Dedifferentiated amniotic fluid mesenchymal stem cell (primary cell): ENCODE measurements at regions not wholly inside any gene's neighbourhood (a gene's known extent, or its start where the extent isn't known, plus 50 kb on each side); places are given as distances from the start of the nearest gene placed in this dataset.

Source experiments
- DNase-seq: peaks from one replicate; pipeline ENCODE4 v3.0.0-alpha.2; 2016; ENCODE audit errors: extremely low spot score

DNA sequence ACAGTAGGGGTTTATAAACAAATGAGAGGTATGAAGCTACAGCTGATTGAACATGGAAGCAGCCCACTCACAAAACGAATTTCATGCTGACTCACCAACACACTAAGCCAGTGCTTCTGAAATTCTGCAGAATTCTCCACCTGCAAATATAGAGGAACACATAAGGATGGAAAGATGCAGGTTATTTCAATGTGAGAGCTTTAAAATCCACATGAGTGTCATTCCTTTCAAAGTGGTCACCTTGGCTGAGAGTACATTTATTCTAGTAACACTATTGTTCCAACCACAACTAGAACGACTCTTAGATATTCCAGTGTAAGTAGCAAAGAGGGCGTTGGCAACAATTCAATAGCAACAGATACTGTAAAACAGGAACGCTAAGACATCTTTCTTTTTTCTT, 189.9 kb upstream of the TSC22D2 start:
- DNase-seq, result no peak

- no peak for DNase-seq
Observed at GRCh38 chr3:150217691-150218090, 190.4 kb upstream of the TSC22D2 start.

GRCh38 chr3:150216866-150217600, 191.1 kb upstream of the TSC22D2 start:
- DNase-seq, result no peak

- DNase-seq, result peak; percentile 69
Observed at GRCh38 chr3:150216041-150216811, 191.9 kb upstream of the TSC22D2 start.

DNA sequence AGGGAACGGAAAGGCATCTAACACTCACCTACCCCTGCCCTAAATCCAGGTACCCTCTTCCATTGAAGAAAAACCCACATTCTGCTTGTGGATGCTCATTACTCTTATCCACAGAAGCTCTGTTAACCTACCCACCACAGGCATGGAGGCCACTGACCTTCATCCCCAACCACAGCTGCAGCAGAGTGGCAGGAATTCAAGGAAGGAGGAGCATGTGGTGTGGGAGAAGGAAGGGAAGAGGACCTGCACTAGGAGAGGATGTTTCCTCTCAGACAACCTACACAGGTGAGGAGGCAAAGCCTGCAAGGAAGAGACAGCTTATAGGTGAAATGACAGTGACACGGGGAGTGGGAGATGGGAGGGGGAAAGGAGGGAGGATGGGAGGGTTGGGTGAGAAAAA, 192.5 kb upstream of the TSC22D2 start:
- no peak for DNase-seq

GRCh38 chr3:150213577-150213976, 194.5 kb upstream of the TSC22D2 start:
- no peak for DNase-seq

DNA sequence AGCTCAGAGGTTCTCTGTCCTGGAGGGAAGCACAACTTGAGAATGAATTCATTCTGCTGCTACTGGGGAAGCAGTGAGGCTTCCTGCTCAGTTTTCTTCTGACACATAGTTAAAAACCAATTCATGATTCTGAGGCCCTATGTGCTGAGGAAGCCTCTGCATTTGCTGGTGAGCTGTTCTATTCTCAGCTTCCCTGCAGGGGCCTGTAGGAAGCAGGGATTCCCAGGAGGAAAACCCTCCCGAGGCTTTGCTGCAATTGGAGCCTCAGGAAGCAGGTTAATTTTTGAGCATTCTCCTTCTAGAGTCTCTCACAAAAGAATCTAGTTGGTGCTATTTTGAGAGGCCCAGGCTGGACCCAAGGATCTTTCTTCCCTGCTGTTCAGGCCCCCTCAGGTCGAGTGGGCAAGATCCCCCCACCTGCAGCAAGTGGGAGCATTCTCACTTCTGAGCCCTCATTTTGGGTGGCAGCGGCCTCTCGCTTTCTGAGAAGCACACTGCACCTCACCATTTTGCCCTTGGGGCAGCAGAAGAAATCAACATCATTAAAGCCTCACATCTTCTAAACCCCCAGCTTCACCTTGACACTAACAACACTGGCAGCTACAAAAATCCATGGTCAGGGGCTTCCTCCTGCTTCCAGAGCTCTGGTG, 197.5 kb upstream of the TSC22D2 start:
- no peak for DNase-seq

DNA sequence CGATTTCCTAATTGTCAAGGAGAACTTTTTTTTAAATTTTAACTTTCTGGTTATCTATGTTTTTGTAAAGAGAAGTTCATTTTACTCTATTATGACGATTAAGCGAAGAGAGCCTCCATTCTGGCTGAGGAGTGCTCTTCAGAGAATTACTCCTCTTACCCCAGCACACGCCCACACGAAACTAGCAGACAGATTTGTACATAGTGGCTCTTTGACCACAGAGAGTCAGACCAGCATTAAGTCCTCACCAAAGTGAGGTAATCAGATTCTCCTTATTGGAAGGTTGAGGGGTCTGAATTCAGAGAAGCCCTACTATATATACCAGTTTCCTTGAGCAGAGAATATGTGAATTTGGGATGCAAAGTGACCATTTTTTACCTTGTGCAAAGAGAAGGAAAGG, 204.8 kb upstream of the TSC22D2 start:
- no peak for DNase-seq

DNA sequence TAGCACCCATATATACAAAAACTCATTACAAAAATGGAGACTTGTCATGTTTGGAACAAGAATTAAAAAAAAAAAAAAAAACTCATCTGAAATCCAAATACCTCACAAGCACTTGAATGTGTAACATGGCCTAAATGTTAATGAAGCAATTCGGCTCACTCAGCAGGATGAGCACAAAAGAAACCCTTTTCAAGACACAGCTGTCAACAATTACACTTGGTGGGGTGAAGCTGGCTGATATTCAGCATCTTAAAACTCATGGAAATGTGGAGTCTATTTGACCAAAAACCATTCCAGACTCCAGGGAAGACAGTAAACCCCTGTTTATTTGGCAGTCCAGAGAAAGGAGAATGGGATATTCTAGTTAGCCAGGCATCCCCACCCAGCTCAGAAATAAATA, 205.4 kb upstream of the TSC22D2 start:
- no peak for DNase-seq

DNA sequence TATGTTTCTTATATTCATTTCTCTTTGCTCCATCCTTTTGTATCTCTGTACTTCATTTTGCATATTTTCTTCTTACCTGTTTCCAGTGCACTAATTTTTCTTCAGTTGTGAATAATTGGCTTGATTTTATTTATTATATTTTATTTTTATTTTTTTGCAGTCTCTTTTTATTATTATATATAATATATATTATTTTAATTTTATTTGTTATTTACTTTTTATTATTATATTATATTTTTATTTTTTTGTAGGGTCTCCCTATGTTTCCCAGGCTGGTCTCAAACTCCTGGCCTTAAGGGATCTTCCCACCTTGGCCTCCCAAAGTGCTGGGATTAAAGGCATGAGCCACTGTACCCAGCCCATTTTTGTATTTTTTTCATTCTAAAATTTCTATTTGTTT, 213.1 kb upstream of the TSC22D2 start:
- DNase-seq, result no peak

GRCh38 chr3:150194513-150194912, 213.6 kb upstream of the TSC22D2 start:
- DNase-seq, result no peak

DNA sequence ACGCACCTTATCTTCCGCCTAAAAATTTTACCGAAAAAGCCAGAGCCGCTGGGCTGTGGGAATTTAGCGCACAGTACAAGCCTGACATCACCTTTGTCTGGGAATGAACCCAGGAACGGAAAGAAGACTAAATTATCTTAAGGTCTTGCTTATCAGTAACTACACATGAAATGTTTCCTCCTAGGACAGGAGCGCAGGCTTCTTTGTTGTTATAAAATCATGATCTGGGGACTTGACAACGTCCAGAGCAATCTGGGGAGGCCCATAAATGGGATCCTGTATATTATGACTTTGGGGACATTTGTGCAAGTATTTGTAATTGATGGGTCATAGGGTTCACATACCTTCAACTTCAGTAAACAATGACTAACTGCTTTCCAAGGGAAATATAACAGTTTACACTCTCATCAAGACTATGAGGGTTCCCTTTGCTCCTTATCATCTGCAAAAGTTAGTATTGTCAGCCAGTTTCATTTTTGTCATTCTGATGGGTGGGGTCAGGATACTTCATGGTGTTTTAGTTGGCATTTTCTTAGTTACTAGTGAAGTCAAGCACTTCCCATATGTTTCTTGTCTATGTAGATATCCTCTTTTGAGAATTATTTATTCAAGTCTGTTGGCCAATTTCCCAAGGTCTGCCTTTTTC, 213.9 kb upstream of the PFN2 start:
- peak; percentile 39 for DNase-seq

DNA sequence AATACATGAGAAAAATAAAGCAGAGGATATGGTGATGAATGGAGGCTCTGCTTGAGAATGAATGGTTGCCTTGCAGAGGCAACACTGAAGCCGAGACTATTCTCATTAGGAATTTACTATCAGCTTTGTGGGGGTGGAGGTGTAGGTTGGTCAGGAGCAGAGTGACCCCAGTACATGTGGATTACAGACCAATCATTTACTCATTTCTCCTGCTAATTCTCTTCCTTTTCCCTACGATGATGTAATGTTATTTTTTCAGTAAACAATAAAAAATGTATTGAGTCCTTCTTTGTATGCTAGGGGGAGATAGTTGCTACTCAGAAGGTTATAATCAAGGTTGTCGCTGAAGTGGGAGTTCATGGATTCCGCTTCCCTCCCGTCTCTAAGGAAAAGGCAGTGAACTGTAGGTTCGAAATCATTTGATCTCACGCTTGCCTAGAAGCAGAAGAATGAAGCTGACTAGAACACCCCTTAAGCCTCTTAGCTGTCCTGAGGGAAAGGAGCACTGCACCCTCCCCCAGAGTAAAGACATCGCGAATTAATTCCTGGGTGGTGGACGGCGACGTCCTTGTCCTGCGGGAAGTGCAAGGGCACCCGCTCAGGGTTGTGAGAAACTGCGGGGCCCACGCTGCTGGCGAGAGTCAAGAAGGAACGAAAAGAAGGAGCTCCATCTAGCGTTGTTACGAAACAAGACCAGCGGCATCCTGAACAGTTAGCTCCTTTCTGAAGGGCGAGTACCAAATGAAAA, 213.2 kb upstream of the PFN2 start:
- DNase-seq, result peak; percentile 89

GRCh38 chr3:150180334-150180733, 209.6 kb upstream of the PFN2 start:
- DNase-seq, result peak; percentile 73

DNA sequence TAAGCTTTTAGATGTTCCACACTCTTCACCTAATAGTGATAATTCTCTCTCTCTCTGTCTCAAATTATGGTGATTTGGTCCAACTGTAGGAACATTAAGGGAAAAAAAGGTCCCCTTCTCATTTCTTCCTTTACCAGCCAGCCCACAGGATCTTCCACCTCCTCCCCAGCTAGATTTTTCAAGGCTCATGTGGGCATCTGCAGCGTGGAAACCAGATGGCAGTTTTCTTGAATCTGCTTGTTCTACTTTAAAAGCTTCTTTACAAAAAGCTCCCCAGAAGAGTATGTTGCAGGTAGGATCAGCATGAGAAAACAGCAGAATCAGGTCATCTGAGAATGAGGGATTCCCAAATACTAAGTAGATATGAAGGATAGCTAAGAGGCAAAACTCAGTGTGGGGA, 208.6 kb upstream of the PFN2 start:
- no peak for DNase-seq

DNA sequence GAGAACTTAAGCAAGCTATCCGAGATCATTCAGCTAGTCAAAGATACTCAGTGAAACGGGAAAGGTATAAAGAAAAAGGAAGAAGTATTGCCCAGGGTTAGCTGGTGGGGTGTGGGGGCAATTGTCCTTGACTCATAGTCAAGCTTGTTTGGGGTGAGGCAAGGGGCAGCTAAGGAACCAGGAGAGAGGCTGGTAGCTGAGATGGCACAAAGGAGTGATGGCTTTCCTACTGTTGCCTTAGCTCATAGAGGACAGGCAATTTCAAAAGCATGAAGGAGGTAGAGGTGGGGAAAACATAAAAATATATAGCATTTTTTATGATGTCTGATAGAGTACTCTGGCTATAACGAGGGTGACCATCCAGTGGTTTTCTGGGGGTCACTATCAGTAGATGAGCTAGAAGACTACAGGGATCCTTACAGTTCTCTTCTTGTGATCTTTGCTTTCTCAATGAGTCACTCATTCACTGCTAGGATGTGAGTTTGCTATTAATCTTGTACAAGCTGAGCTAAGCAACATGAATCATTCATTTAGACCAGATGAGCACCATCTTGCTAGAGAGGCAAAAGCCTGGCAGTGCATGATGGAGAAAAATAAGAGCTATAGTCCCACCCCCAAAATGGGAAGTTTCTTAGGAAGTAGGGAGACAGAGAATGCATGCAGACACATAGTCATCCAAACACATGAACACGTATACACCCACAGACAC, 207.1 kb upstream of the PFN2 start:
- peak; percentile 21 for DNase-seq

- DNase-seq, result no peak
Observed at GRCh38 chr3:150174179-150174578, 203.5 kb upstream of the PFN2 start.

- no peak for DNase-seq
Observed at GRCh38 chr3:150172356-150172755, 201.7 kb upstream of the PFN2 start.

DNA sequence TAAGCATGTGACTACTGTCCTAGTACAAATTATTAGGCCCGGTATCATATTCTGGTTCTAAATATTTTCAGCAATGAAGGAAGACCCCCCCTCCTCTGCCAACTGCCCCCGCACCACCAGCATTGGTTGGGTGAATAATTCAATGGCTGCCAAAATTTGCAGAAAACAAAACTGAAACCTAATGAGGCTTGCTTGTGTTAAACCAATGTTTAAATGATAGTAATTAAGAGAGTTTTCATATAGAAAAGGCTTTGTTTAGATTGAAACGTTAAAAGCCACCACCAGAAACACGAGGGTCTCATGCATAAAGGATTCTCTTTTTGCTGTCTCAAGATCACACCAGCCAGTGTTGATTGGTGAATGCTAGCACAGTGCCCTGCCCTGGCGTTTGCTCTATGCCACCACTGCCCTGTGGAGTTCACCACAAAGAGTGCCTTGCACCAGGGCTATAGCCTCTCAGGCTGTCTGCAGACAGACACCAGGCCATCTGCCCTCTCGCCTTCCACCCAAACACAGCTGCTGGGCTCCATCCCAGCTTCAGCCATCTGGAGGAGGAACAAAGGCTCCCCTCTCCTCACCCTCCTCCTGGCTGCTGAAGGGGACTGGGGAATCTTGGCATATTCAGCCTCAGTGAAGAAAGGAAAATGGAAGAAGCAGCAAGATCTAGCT, 200.3 kb upstream of the PFN2 start:
- DNase-seq, result no peak

- DNase-seq, result no peak
Observed at GRCh38 chr3:150169330-150169940, 198.7 kb upstream of the PFN2 start.
